ENCODE measurements at regions not wholly inside any gene's neighbourhood (a gene's known extent, or its start where the extent isn't known, plus 50 kb on each side); places are given as distances from the start of the nearest gene placed in this dataset.

DNA sequence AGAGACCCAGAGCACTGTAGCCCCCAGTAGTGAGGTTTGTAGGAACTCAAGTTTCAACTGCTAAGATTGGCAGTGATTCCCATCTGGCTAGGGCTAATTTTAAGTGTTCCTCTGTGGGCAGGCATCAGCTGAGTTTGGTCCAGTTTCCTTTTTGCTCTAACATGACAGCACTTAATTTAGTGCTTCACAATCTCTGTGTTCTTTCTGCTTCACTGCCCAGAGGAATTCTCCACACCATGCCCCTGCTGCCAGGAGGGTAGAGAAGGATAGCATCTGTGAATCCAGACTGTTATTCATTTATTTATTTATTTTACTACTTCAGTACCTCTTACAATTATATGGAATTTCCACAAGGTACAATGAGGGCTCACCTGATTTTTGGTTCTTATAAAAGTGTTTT lies 549.9 kb upstream of the FSIP2 start:
- no peak overlapping the region for H3K27ac ChIP-seq
- no peak for TF ChIP-seq CTCF (conservative IDR thresholded peaks at IDR 0.05)

GRCh38 chr2:185201063-185201462 lies 537.5 kb upstream of the FSIP2 start:
- no peak for TF ChIP-seq CTCF (conservative IDR thresholded peaks at IDR 0.05)
- H3K27ac ChIP-seq, result no peak overlapping the region

DNA sequence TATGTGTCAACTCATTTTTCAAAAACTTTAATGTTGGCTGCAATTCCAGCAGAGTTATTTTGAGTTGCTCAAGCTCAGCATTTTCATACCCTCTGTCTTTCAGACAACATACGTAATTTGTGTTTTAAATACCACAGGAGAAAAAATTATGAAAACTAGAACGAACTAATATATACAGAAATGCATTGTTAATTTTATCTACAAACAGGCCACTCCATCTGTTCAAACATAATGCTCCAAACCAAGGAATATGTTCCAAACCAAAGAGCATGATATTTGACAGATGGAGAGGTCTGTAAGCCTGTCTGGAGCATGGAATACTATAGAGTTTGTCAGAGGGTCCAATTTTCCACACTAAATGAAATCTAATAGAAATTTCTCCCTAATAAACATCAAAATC lies 536.2 kb upstream of the FSIP2 start:
- TF ChIP-seq CTCF (conservative IDR thresholded peaks at IDR 0.05), result no peak
- no peak overlapping the region for H3K27ac ChIP-seq

GRCh38 chr2:185202945-185203528 lies 535.6 kb upstream of the FSIP2 start:
- TF ChIP-seq CTCF (conservative IDR thresholded peaks at IDR 0.05), result no peak
- no peak overlapping the region for H3K27ac ChIP-seq

DNA sequence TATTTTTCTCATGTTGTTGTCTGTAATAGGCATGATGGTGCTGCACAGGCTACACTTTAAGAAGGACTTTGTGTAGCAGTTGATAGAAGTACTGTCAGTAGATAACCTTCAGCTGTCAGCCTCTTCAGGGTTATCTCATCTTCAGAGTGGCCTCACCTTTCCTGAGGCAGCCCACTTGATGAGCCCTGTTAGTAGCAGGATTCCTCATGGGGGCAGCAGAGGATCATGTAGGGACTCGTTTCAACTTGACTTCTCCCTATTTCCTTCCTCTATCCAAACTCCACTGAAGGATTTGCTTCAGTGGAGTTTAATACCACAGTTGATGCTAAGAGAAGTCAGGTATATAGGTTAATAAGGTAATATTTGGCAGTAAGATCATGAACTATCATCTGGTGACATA lies 530.3 kb upstream of the FSIP2 start:
- H3K27ac ChIP-seq, result no peak overlapping the region
- peak; percentile 90 for TF ChIP-seq CTCF (conservative IDR thresholded peaks at IDR 0.05)

- no peak overlapping the region for H3K27ac ChIP-seq
- TF ChIP-seq CTCF (conservative IDR thresholded peaks at IDR 0.05), result no peak
Measured at GRCh38 chr2:185215497-185215896, 523.1 kb upstream of the FSIP2 start.

- no peak overlapping the region for H3K27ac ChIP-seq
- TF ChIP-seq CTCF (conservative IDR thresholded peaks at IDR 0.05), result no peak
Measured at GRCh38 chr2:185219981-185220380, 518.6 kb upstream of the FSIP2 start.
